Common myeloid progenitor, CD34-positive (primary cell): ENCODE measurements at regions not wholly inside any gene's neighbourhood (a gene's known extent, or its start where the extent isn't known, plus 50 kb on each side); places are given as distances from the start of the nearest gene placed in this dataset.

Experiments used
- CTCF ChIA-PET: fragments of 350-600 bp; sonication (Branson Sonifier 250); formaldehyde crosslinking; loops from one replicate; lab custom pipeline; 2021; ENCODE audit warnings: antibody characterized with exemption; lab: Charles Lee
- POLR2A ChIA-PET: fragments of 350-600 bp; sonication (Branson Sonifier 250); formaldehyde crosslinking; loops from one replicate; lab custom pipeline; 2021; ENCODE audit warnings: antibody characterized with exemption; lab: Charles Lee
- DNase-seq, 3 donors: peaks; one replicate each; pipeline versions ENCODE4 v3.0.0 to v3.0.0-alpha.2; 2013
- H3K27ac ChIP-seq, 2 experiments: 1 replicate in 1 of 2; 2 replicates in 1 of 2; pipeline ENCODE4 v1.7.0; 2013; ENCODE audit warnings: inconsistent platforms in 2 of 2, low read length in 2 of 2, mild to moderate bottlenecking in 2 of 2, low read depth in 1 of 2, moderate library complexity in 1 of 2; ENCODE audit not compliant: severe bottlenecking in 2 of 2, insufficient read depth in 1 of 2, poor library complexity in 1 of 2
- H3K27me3 ChIP-seq, 5 experiments: replicated peaks in 2 of 5; 1 replicate in 3 of 5; 2 replicates in 2 of 5; pipeline versions ENCODE4 v1.6.1 to v1.7.0; 2013; ENCODE audit warnings: low read length in 4 of 5, mild to moderate bottlenecking in 2 of 5, moderate library complexity in 2 of 5, inconsistent platforms in 1 of 5; ENCODE audit not compliant: insufficient read depth in 5 of 5, control insufficient read depth in 4 of 5
- H3K36me3 ChIP-seq, 4 experiments: 1 replicate in 2 of 4; 2 replicates in 2 of 4; pipeline versions ENCODE4 v1.6.1 to v1.7.0; 2013; ENCODE audit warnings: low read length in 3 of 4, control low read depth in 1 of 4, mild to moderate bottlenecking in 1 of 4; ENCODE audit not compliant: control insufficient read depth in 4 of 4, insufficient read depth in 4 of 4
- H3K4me1 ChIP-seq, 4 experiments: 1 replicate in 3 of 4; 2 replicates in 1 of 4; pipeline versions ENCODE4 v1.6.1 to v1.7.1; 2013; ENCODE audit warnings: low read length in 3 of 4, mild to moderate bottlenecking in 3 of 4, control low read depth in 1 of 4, inconsistent platforms in 1 of 4, moderate library complexity in 1 of 4; ENCODE audit not compliant: control insufficient read depth in 4 of 4, insufficient read depth in 4 of 4; ENCODE audit errors: control extremely low read depth in 1 of 4
- H3K4me3 ChIP-seq, 7 experiments: 1 replicate in 4 of 7; 2 replicates in 3 of 7; pipeline versions ENCODE4 v1.5.1 to v1.7.0; 2013; ENCODE audit warnings: mild to moderate bottlenecking in 7 of 7, low read length in 6 of 7, moderate library complexity in 6 of 7, inconsistent platforms in 2 of 7, low read depth in 2 of 7, control low read depth in 1 of 7; ENCODE audit not compliant: insufficient read depth in 4 of 7, control insufficient read depth in 1 of 7; ENCODE audit errors: extremely low read depth in 1 of 7
- H3K9me3 ChIP-seq, 5 experiments: 1 replicate in 4 of 5; 2 replicates in 1 of 5; pipeline versions ENCODE4 v1.6.1 to v1.7.1; 2013; ENCODE audit warnings: low read length in 4 of 5, mild to moderate bottlenecking in 2 of 5, inconsistent platforms in 1 of 5, low read depth in 1 of 5, moderate library complexity in 1 of 5; ENCODE audit not compliant: control insufficient read depth in 4 of 5, insufficient read depth in 2 of 5; ENCODE audit errors: control extremely low read depth in 1 of 5
- WGBS: methylation state at CpG from one replicate; pipeline ENCODE4 v1.1.5; 2013; ENCODE audit not compliant: insufficient coverage; 5-methylcytosine and 5-hydroxymethylcytosine counted together

GRCh38 chr3:80688814-80689213 lies 921.0 kb upstream of the ROBO1 start:
- H3K27me3 ChIP-seq = no peaks in the 10 kb centered on the region
- CTCF ChIA-PET = no interaction called here
- no peak overlapping the region for H3K4me3 ChIP-seq
- H3K4me1 ChIP-seq = no peaks in the 10 kb centered on the region
- no CpG with 5 or more reads among the region's 2 CpGs for WGBS
- no peaks in the 10 kb centered on the region for H3K9me3 ChIP-seq
- POLR2A ChIA-PET = no interaction called here
- peak in 2 of 3 donors; percentile 1 to 5 for DNase-seq
- H3K36me3 ChIP-seq = no peaks in the 10 kb centered on the region
- H3K27ac ChIP-seq = no peak overlapping the region

- 80% methylated on average over 1 of the region's 1 CpG for whole genome bisulfite sequencing
- Histone ChIP-seq H3K4me1 (no peaks in the 10 kb centered on the region), H3K27ac (no peak overlapping the region), H3K9me3 (no peaks in the 10 kb centered on the region), H3K27me3 (no peaks in the 10 kb centered on the region), H3K36me3 (no peaks in the 10 kb centered on the region), H3K4me3 (no peak overlapping the region)
- ChIA-PET CTCF (no interaction called here), POLR2A (no interaction called here)
- DNase-seq = no peak
Observed at GRCh38 chr3:80682951-80683350, 915.2 kb upstream of the ROBO1 start.

DNA sequence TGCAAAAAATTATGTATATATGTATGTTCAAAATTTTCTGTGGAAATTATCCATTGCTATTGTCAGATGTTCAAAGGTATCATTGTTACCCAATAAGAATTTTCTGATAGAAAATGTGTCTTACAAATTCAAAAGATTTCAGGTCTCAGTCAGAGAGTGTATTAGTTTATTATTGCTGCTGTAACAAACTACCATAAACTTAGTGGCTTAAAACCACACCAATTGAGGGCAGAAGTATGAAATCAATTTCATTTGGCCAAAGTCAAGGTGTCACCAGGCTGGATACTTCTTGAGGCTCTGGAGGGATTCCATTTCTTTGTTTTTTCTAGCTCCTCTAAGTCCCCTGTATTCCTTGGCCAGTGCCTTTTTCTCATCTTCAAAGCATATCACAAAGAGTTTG lies 914.4 kb upstream of the ROBO1 start:
- no peaks in the 10 kb centered on the region for H3K36me3 ChIP-seq
- H3K4me3 ChIP-seq = no peak overlapping the region
- ChIA-PET POLR2A (no interaction called here), CTCF (no interaction called here)
- no peak for DNase-seq
- no peaks in the 10 kb centered on the region for H3K27me3 ChIP-seq
- H3K9me3 ChIP-seq = no peaks in the 10 kb centered on the region
- no peaks in the 10 kb centered on the region for H3K4me1 ChIP-seq
- H3K27ac ChIP-seq = no peak overlapping the region

DNA sequence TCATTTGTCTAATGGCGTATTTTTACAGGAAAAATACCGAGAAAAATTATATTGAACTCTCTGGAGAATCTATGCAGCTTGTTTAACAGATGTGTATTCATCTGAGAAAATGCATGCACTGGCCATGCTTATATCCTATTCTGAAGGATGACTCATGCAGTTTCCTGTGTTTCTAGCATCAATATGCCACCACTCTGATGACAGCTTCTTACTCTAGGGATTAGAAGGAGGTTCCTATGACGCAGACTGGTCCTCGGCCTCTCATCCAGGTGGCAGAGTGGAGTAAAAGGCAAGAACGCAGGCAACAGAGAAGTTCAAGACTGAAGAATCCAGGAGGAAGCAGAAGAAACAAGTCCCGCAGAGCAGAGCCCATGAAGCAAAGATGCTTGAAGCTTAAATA lies 910.0 kb upstream of the ROBO1 start:
- peak in 1 of 3 donors; percentile 13 for DNase-seq
- no peaks in the 10 kb centered on the region for H3K27me3 ChIP-seq
- no peak overlapping the region for H3K27ac ChIP-seq
- 82% methylated on average over 5 of the region's 6 CpGs for WGBS
- H3K4me3 ChIP-seq = no peak overlapping the region
- H3K9me3 ChIP-seq = no peaks in the 10 kb centered on the region
- H3K36me3 ChIP-seq = no peaks in the 10 kb centered on the region
- H3K4me1 ChIP-seq = no peaks in the 10 kb centered on the region
- CTCF ChIA-PET = no interaction called here
- POLR2A ChIA-PET = no interaction called here

DNA sequence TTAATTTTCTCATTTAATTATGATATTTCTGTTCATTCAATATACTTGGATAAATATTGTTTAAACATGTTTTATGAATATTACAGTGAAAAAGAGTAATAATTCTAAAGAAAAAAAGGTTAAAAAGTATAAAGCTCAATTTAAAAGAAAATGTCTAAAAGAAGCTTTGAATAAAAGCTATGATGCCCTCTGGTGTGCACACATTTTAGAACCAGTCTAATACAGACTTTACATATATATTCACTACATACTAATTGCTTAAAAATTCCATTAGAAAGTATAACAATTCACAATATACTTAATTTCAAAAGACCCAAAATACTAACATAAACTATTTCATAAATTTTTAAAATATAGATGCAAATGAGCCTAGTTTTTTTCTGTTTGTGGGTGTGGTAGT lies 909.1 kb upstream of the ROBO1 start:
- H3K4me3 ChIP-seq = no peak overlapping the region
- POLR2A ChIA-PET = no interaction called here
- CTCF ChIA-PET = no interaction called here
- no peaks in the 10 kb centered on the region for H3K4me1 ChIP-seq
- DNase-seq = no peak
- H3K36me3 ChIP-seq = no peaks in the 10 kb centered on the region
- H3K27me3 ChIP-seq = no peaks in the 10 kb centered on the region
- no peak overlapping the region for H3K27ac ChIP-seq
- no peaks in the 10 kb centered on the region for H3K9me3 ChIP-seq

DNA sequence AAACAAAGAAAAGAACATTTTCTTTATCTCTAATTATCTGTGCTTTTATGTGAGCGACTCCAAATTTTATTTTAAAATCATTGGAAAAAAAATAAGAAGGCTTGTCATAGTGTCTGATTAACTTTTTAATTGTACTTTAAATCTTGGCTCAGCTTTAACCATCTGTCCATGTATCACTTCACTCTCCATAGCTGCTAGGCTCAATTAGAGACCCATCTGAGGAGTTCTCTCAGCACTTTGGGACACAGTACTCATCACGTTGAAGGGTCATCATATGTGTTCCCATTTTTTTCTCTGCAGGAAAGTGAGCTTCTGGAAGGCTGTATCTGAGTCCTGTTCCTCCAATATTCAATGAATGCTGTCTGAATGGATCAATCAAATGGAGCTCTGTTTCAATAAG lies 908.5 kb upstream of the ROBO1 start:
- no peaks in the 10 kb centered on the region for H3K9me3 ChIP-seq
- POLR2A ChIA-PET = no interaction called here
- CTCF ChIA-PET = no interaction called here
- H3K4me3 ChIP-seq = no peak overlapping the region
- DNase-seq = no peak
- no peak overlapping the region for H3K27ac ChIP-seq
- H3K27me3 ChIP-seq = no peaks in the 10 kb centered on the region
- no peaks in the 10 kb centered on the region for H3K4me1 ChIP-seq
- no peaks in the 10 kb centered on the region for H3K36me3 ChIP-seq
- 29% methylated on average over 1 of the region's 2 CpGs for WGBS

DNA sequence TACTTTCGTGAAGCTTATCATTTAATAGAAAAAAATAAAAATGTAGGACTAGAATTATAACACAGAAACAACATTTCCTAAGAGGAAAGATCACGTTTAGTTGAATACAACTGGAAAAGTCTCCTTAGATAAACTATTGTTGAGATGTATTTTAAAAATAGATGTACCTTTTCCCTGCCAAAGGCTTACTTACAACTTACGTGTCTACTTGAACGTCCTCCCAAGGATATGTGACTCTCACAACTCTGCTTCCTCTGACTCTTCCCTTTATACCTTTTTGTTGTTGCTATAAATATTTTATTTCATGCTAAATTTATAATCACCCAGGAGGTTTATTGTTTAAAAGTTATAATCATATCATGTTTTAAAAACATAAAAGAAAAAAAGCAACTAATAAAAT lies 908.0 kb upstream of the ROBO1 start:
- H3K9me3 ChIP-seq = no peaks in the 10 kb centered on the region
- H3K27me3 ChIP-seq = no peaks in the 10 kb centered on the region
- WGBS = no CpG with 5 or more reads among the region's 4 CpGs
- ChIA-PET POLR2A (no interaction called here), CTCF (no interaction called here)
- no peaks in the 10 kb centered on the region for H3K36me3 ChIP-seq
- no peaks in the 10 kb centered on the region for H3K4me1 ChIP-seq
- no peak for DNase-seq
- H3K27ac ChIP-seq = no peak overlapping the region
- H3K4me3 ChIP-seq = no peak overlapping the region
